IMR-90 (cell line): ENCODE measurements at regions not wholly inside any gene's neighbourhood (a gene's known extent, or its start where the extent isn't known, plus 50 kb on each side); places are given as distances from the start of the nearest gene placed in this dataset.

ENCODE experiments used
- ATAC-seq: fragments of 200-7000 bp; cut with Tn5 transposase; 2 replicates; pipeline ENCODE4 v1.9.1; 2020; ENCODE audit warnings: low read depth, mild to moderate bottlenecking, moderate library complexity
- BruUV-seq: library from RNA; stranded (reverse); fragments of 400-500 nt; replicated peaks from 2 replicates; lab custom pipeline; 2021; lab: Mats Ljungman, UMichigan
- CTCF ChIA-PET: fragments of 300-600 bp; formaldehyde crosslinking; extraction: SDS; loops from one replicate; lab custom pipeline; 2021; ENCODE audit warnings: antibody characterized with exemption; lab: Yijun Ruan, JAX
- POLR2A ChIA-PET: fragments of 300-600 bp; sonication (Branson Sonifier 250); formaldehyde crosslinking; loops from one replicate; lab custom pipeline; 2022; ENCODE audit warnings: antibody characterized with exemption; ENCODE audit not compliant: unreplicated experiment; lab: Charles Lee
- DNase-seq: peaks from one replicate; pipeline ENCODE4 v3.0.0; 2013
- H2AFZ ChIP-seq: replicated peaks from 2 replicates; pipeline ENCODE3; 2013; ENCODE audit warnings: low read length, mild to moderate bottlenecking; ENCODE audit not compliant: poor library complexity
- H2AK5ac ChIP-seq: 2 replicates; pipeline ENCODE4 v1.6.1; 2013; ENCODE audit warnings: low read depth, low read length, inconsistent platforms
- H2AK9ac ChIP-seq: replicated peaks from 2 replicates; pipeline ENCODE3; 2013; ENCODE audit warnings: mild to moderate bottlenecking, low read depth, low read length, moderate library complexity; ENCODE audit not compliant: poor library complexity
- H2BK120ac ChIP-seq: 2 replicates; pipeline ENCODE4 v1.6.1; 2013; ENCODE audit warnings: low read depth, low read length, inconsistent platforms
- H2BK15ac ChIP-seq: 3 replicates; pipeline ENCODE4 v1.6.1; 2013; ENCODE audit warnings: low read depth, low read length, inconsistent platforms
- H2BK20ac ChIP-seq: 2 replicates; pipeline ENCODE4 v1.6.1; 2013; ENCODE audit warnings: low read depth, mild to moderate bottlenecking, inconsistent platforms, low read length, moderate library complexity
- H2BK5ac ChIP-seq: 2 replicates; pipeline ENCODE4 v1.6.1; 2013; ENCODE audit warnings: mild to moderate bottlenecking, low read depth, low read length, inconsistent platforms; ENCODE audit not compliant: poor library complexity, severe bottlenecking
- H3K14ac ChIP-seq: replicated peaks from 2 replicates; pipeline ENCODE4 v1.6.1; 2013; ENCODE audit warnings: low read depth, low read length, inconsistent platforms
- H3K18ac ChIP-seq: 2 replicates; pipeline ENCODE4 v1.6.1; 2013; ENCODE audit warnings: low read depth, low read length, control low read depth
- H3K23ac ChIP-seq: 2 replicates; pipeline ENCODE4 v1.6.1; 2013; ENCODE audit warnings: low read depth, low read length, inconsistent platforms
- H3K27ac ChIP-seq: 2 replicates; pipeline ENCODE4 v1.5.1; 2013; ENCODE audit warnings: mild to moderate bottlenecking, control low read depth, low read length; ENCODE audit not compliant: insufficient read depth
- H3K27me3 ChIP-seq: 2 replicates; pipeline ENCODE4 v1.6.1; 2013; ENCODE audit warnings: low read length; ENCODE audit not compliant: control insufficient read depth, insufficient read depth
- H3K36me3 ChIP-seq: 2 replicates; pipeline ENCODE4 v1.6.1; 2013; ENCODE audit warnings: low read length, mixed read lengths; ENCODE audit not compliant: control insufficient read depth, insufficient read depth
- H3K4ac ChIP-seq: 2 replicates; pipeline ENCODE4 v1.6.1; 2013; ENCODE audit warnings: low read depth, low read length, inconsistent platforms
- H3K4me1 ChIP-seq: 2 replicates; pipeline ENCODE4 v1.6.1; 2013; ENCODE audit warnings: low read length, mixed read lengths; ENCODE audit not compliant: control insufficient read depth, insufficient read depth
- H3K4me2 ChIP-seq: 2 replicates; pipeline ENCODE4 v1.6.1; 2013; ENCODE audit warnings: low read depth, mild to moderate bottlenecking, control low read depth, low read length, moderate library complexity
- H3K4me3 ChIP-seq: 2 replicates; pipeline ENCODE4 v1.5.1; 2013; ENCODE audit warnings: low read depth, mild to moderate bottlenecking, control low read depth, low read length, moderate library complexity; ENCODE audit not compliant: insufficient read depth
- H3K56ac ChIP-seq: 2 replicates; pipeline ENCODE4 v1.6.1; 2013; ENCODE audit warnings: low read length, inconsistent platforms; ENCODE audit not compliant: insufficient read depth; ENCODE audit errors: extremely low read depth
- H3K79me1 ChIP-seq, 2 experiments: 2 replicates each; pipeline ENCODE4 v1.6.1; 2013; ENCODE audit warnings: low read length in 2 of 2, inconsistent platforms in 1 of 2, low read depth in 1 of 2
- H3K9ac ChIP-seq: 2 replicates; pipeline ENCODE4 v1.6.1; 2013; ENCODE audit warnings: low read depth, low read length, control low read depth
- H3K9me1 ChIP-seq: 2 replicates; pipeline ENCODE4 v1.6.1; 2013; ENCODE audit warnings: low read length, inconsistent platforms; ENCODE audit not compliant: insufficient read depth
- H3K9me3 ChIP-seq: 2 replicates; pipeline ENCODE4 v1.6.1; 2013; ENCODE audit warnings: low read length; ENCODE audit not compliant: control insufficient read depth, insufficient read depth
- H4K20me1 ChIP-seq: 2 replicates; pipeline ENCODE4 v1.6.1; 2013; ENCODE audit warnings: low read length, inconsistent platforms; ENCODE audit not compliant: insufficient read depth
- H4K5ac ChIP-seq: 2 replicates; pipeline ENCODE4 v1.6.1; 2013; ENCODE audit warnings: mild to moderate bottlenecking, low read depth, low read length, control low read depth
- H4K8ac ChIP-seq, 2 experiments: 2 replicates each; pipeline ENCODE4 v1.6.1; 2013; ENCODE audit warnings: low read depth in 2 of 2, low read length in 2 of 2, control low read depth in 1 of 2, inconsistent platforms in 1 of 2
- H4K91ac ChIP-seq: 2 replicates; pipeline ENCODE4 v1.6.1; 2013; ENCODE audit warnings: low read depth, low read length, inconsistent platforms; ENCODE audit not compliant: insufficient read depth
- BHLHE40 ChIP-seq: fragments of 150-350 bp; IDR thresholded peaks from 2 replicates; pipeline ENCODE4 v1.6.1; 2016; ENCODE audit warnings: mild to moderate bottlenecking, low read depth, low read length
- CEBPB ChIP-seq: IDR thresholded peaks from 2 replicates; pipeline ENCODE4 v1.6.1; 2012; ENCODE audit warnings: low read depth, low read length, improper control_type of control experiment
- RFX5 ChIP-seq: IDR thresholded peaks from 2 replicates; pipeline ENCODE4 v1.8.0; 2012; ENCODE audit warnings: low read depth, mild to moderate bottlenecking, low read length, moderate library complexity
- WGBS, 2 experiments: methylation state at CpG; one replicate each; pipeline versions ENCODE4 v1.1.5 to v1.1.7; 2013; ENCODE audit warnings: missing lambda C conversion rate in 2 of 2; ENCODE audit not compliant: insufficient read length in 1 of 2; ENCODE audit errors: extremely low coverage in 2 of 2; 5-methylcytosine and 5-hydroxymethylcytosine counted together
- dilution Hi-C: fragments of 300-500 bp; cut with HindIII; formaldehyde crosslinking; loops from one replicate; pipeline ENCODE4 v1.14.3; 2018; ENCODE audit warnings: low sequenced_read_pairs; ENCODE audit not compliant: unreplicated experiment
- in situ Hi-C: fragments of 300-500 bp; cut with MboI; formaldehyde crosslinking; loops from 3 replicates; pipeline ENCODE4 v1.14.3; 2019; ENCODE audit warnings: low sequenced_read_pairs, inconsistent platforms, mixed read lengths
- intact Hi-C: fragments of 100-400 bp; cut with micrococcal nuclease; formaldehyde crosslinking; loops from 2 replicates; pipeline ENCODE4 v1.10.0; 2022
- TF ChIP-seq, protein P1 (sequence below): fragments of 150-350 bp; IDR thresholded peaks from 2 replicates; pipeline ENCODE4 v1.6.1; 2017; ENCODE audit warnings: mild to moderate bottlenecking, antibody characterized with exemption, low read length, low read depth

DNA sequence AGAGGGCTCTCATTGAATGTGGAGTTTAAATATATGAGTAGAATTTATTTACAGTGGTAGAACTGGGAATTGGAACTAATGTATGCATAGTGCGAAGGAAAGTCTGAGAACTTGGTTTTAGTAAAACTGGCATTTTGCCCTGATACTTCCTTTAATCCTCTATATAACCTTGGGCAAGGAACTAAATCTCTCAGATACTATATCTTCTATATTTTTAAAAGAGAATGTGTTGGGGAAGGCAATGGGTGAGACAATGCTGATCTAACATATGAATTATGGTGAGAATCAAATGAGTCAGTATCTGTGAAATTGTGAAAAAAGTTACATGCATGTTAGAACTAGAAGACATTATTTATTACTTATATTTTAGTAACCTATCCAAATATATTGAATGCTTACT lies 2109.4 kb upstream of the PIK3C3 start:
- ChIA-PET CTCF (no interaction called here), POLR2A (no interaction called here)
- Histone ChIP-seq H2AK9ac (no peak overlapping the region), H2BK15ac (no peak overlapping the region), H3K4ac (no peak overlapping the region), H3K9ac (no peak overlapping the region), H4K8ac (no peak overlapping the region), H3K4me1 (peaks cover 2% of the 10 kb centered on the region; the same call in 1 of the 2 replicates), H3K79me1 (no peaks in the 10 kb centered on the region), H2BK120ac (no peak overlapping the region), H3K27ac (no peak overlapping the region), H3K14ac (no peak overlapping the region), H4K20me1 (no peaks in the 10 kb centered on the region), H3K9me3 (no peaks in the 10 kb centered on the region; the same call in 1 of the 2 replicates), H4K5ac (no peak overlapping the region), H2AK5ac (no peak overlapping the region), H3K4me2 (no peak overlapping the region), H3K18ac (no peak overlapping the region; the same call in 1 of the 2 replicates), H2AFZ (no peak overlapping the region), H2BK5ac (no peak overlapping the region), H3K4me3 (no peak overlapping the region), H2BK20ac (no peak overlapping the region), H3K23ac (no peak overlapping the region), H3K36me3 (no peaks in the 10 kb centered on the region), H3K56ac (no peak overlapping the region), H3K27me3 (peaks cover 4% of the 10 kb centered on the region), H4K91ac (no peak overlapping the region), H3K9me1 (no peaks in the 10 kb centered on the region; the same call in 1 of the 2 replicates)
- no CpG with 5 or more reads among the region's 1 CpG for WGBS, 2 experiments
- in situ Hi-C loops = no loop called here
- intact Hi-C loops = loop anchor here (5.0 to 10.0 kb wide), 4 partner anchors 361 to 1549 kb away; no protein-coding TSS in a partner anchor
- no peak for DNase-seq
- ATAC-seq = no peak
- BruUV-seq = no TSS peak
- no peak for TF ChIP-seq RFX5
- TF ChIP-seq CEBPB = no peak
- TF ChIP-seq, protein P1, sequence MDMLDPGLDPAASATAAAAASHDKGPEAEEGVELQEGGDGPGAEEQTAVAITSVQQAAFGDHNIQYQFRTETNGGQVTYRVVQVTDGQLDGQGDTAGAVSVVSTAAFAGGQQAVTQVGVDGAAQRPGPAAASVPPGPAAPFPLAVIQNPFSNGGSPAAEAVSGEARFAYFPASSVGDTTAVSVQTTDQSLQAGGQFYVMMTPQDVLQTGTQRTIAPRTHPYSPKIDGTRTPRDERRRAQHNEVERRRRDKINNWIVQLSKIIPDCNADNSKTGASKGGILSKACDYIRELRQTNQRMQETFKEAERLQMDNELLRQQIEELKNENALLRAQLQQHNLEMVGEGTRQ = no peak
- no peak for TF ChIP-seq BHLHE40
- dilution Hi-C loops = no loop called here
